GM23248 (cell line): ENCODE measurements at regions not wholly inside any gene's neighbourhood (a gene's known extent, or its start where the extent isn't known, plus 50 kb on each side); places are given as distances from the start of the nearest gene placed in this dataset.

ENCODE experiments used
- DNase-seq: peaks from one replicate; pipeline ENCODE4 v3.0.0-alpha.2; 2015
- H2AFZ ChIP-seq: fragments of 200-600 bp; sonication (generic); 2 replicates; pipeline ENCODE4 v1.6.1; 2016; ENCODE audit warnings: antibody characterized with exemption
- H3F3A ChIP-seq: fragments of 200-600 bp; sonication (generic); 2 replicates; pipeline ENCODE4 v1.6.1; 2016; ENCODE audit warnings: mild to moderate bottlenecking, antibody characterized with exemption, mixed run types; ENCODE audit not compliant: insufficient read depth
- H3K27ac ChIP-seq: fragments of 200-600 bp; sonication (generic); 2 replicates; pipeline ENCODE4 v1.5.1; 2016; ENCODE audit warnings: mild to moderate bottlenecking
- H3K27me3 ChIP-seq: fragments of 200-600 bp; sonication (generic); replicated peaks from 2 replicates; pipeline ENCODE4 v1.6.1; 2016; ENCODE audit warnings: mild to moderate bottlenecking; ENCODE audit not compliant: insufficient read depth
- H3K36me3 ChIP-seq: fragments of 200-600 bp; sonication (generic); 2 replicates; pipeline ENCODE4 v1.6.1; 2016; ENCODE audit warnings: low read depth, mild to moderate bottlenecking
- H3K4me1 ChIP-seq: fragments of 200-600 bp; sonication (generic); 2 replicates; pipeline ENCODE4 v1.6.1; 2016; ENCODE audit warnings: mild to moderate bottlenecking; ENCODE audit not compliant: insufficient read depth
- H3K4me2 ChIP-seq: fragments of 200-600 bp; sonication (generic); one replicate; pipeline ENCODE4 v1.6.1; 2016; ENCODE audit warnings: mild to moderate bottlenecking; ENCODE audit not compliant: unreplicated experiment
- H3K4me3 ChIP-seq: fragments of 200-600 bp; sonication (generic); 2 replicates; pipeline ENCODE4 v1.5.1; 2016; ENCODE audit warnings: mild to moderate bottlenecking
- H3K79me2 ChIP-seq: fragments of 200-600 bp; sonication (generic); 2 replicates; pipeline ENCODE4 v1.6.1; 2016; ENCODE audit warnings: mild to moderate bottlenecking; ENCODE audit not compliant: insufficient read depth
- H3K9ac ChIP-seq: fragments of 200-600 bp; sonication (generic); 2 replicates; pipeline ENCODE4 v1.6.1; 2016; ENCODE audit warnings: mild to moderate bottlenecking
- H3K9me2 ChIP-seq: fragments of 200-600 bp; sonication (generic); 2 replicates; pipeline ENCODE4 v1.6.1; 2016; ENCODE audit warnings: mixed run types, mild to moderate bottlenecking, moderate library complexity; ENCODE audit not compliant: insufficient read depth
- H3K9me3 ChIP-seq: fragments of 200-600 bp; sonication (generic); one replicate; pipeline ENCODE4 v1.6.1; 2017; ENCODE audit warnings: low read depth
- H4K20me1 ChIP-seq: fragments of 200-600 bp; sonication (generic); 2 replicates; pipeline ENCODE4 v1.6.0; 2016; ENCODE audit not compliant: insufficient read depth
- EZH2 ChIP-seq: fragments of 200-600 bp; sonication (generic); IDR thresholded peaks from 2 replicates; pipeline ENCODE4 v1.6.1; 2018; ENCODE audit warnings: antibody characterized with exemption, mild to moderate bottlenecking; ENCODE audit not compliant: insufficient read depth, poor library complexity, severe bottlenecking
- EZH2phosphoT487 ChIP-seq: fragments of 200-600 bp; sonication (generic); IDR thresholded peaks from 2 replicates; pipeline ENCODE4 v1.6.1; 2018; ENCODE audit warnings: antibody characterized with exemption, moderate library complexity, mild to moderate bottlenecking, low read depth; ENCODE audit not compliant: insufficient read depth
- WGBS, 2 experiments: methylation state at CpG; one replicate each; pipeline ENCODE4 v1.1.6; 2015 to 2017; ENCODE audit warnings: low lambda C conversion rate in 2 of 2, low coverage in 1 of 2; ENCODE audit errors: missing lambda C conversion rate in 2 of 2; 5-methylcytosine and 5-hydroxymethylcytosine counted together
- in situ Hi-C: fragments of 300-500 bp; cut with MboI; formaldehyde crosslinking; loops from 2 replicates; pipeline ENCODE4 v1.15.0; 2020

DNA sequence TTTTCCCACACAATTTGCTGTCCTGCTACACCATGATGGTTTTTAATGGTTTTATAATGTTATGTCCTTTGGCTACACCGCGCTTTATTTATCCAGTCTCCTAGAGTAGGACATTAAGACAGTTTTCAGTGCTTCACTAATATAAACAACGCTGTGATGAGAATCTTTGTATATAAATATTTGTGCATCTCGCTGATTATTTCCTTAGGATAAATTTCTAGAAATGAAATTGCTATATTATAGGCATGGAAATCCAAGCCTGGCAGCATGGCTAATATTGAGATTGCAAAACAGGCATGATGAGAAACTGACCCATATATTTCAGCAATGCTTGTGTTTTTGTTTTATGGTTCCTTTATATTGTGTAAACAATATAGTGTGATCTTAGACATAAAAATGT, 81.4 kb upstream of the ATXN1 start:
- peaks cover 4% of the 10 kb centered on the region for H3K4me1 ChIP-seq
- no peaks in the 10 kb centered on the region for H3F3A ChIP-seq
- H3K4me2 ChIP-seq: no peak overlapping the region
- 95% methylated on average over 4 of the region's 4 CpGs for WGBS, 2 experiments
- no peaks in the 10 kb centered on the region for H3K9me2 ChIP-seq
- no peaks in the 10 kb centered on the region for H3K27me3 ChIP-seq
- TF ChIP-seq EZH2phosphoT487 (no peak), EZH2 (no peak)
- H3K79me2 ChIP-seq: no peaks in the 10 kb centered on the region
- H3K9ac ChIP-seq: no peak overlapping the region
- no peaks in the 10 kb centered on the region for H4K20me1 ChIP-seq
- no peak overlapping the region for H3K27ac ChIP-seq
- no peak overlapping the region for H2AFZ ChIP-seq
- in situ Hi-C loops: no loop called here
- H3K9me3 ChIP-seq: no peaks in the 10 kb centered on the region
- no peaks in the 10 kb centered on the region for H3K36me3 ChIP-seq
- no peak for DNase-seq
- no peak overlapping the region for H3K4me3 ChIP-seq

DNA sequence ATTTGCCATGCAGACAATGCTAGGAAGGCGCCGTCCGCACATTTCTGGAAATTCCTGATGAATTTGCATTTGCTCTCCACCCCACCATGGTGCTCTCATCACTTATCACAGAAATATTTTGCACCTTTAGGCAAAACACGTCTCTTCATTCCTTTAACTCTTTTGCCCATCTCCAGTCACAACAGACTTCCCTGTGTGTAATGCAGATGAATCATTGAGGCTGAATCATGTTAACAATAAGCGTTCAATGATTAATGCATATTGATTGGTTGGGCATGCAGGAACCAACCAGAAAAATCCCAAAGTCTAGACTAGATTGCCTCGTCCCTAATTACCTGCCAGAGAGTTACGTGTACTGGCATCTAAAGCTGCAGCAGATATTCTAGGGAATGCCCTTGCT, 80.0 kb upstream of the ATXN1 start:
- Histone ChIP-seq H3K9ac (no peak overlapping the region), H3K27me3 (no peaks in the 10 kb centered on the region), H3K79me2 (no peaks in the 10 kb centered on the region), H2AFZ (no peak overlapping the region), H3K4me3 (no peak overlapping the region), H3K9me2 (no peaks in the 10 kb centered on the region), H3K4me1 (peaks cover 18% of the 10 kb centered on the region), H3K9me3 (no peaks in the 10 kb centered on the region), H3K4me2 (no peak overlapping the region), H3K27ac (no peak overlapping the region), H4K20me1 (no peaks in the 10 kb centered on the region), H3F3A (peaks cover 4% of the 10 kb centered on the region; the same call in 1 of the 2 replicates), H3K36me3 (no peaks in the 10 kb centered on the region)
- WGBS, 2 experiments: 75 to 78% methylated on average over 7 of the region's 7 CpGs
- TF ChIP-seq EZH2phosphoT487 (no peak), EZH2 (no peak)
- peak; percentile 7 for DNase-seq
- in situ Hi-C loops: no loop called here

DNA sequence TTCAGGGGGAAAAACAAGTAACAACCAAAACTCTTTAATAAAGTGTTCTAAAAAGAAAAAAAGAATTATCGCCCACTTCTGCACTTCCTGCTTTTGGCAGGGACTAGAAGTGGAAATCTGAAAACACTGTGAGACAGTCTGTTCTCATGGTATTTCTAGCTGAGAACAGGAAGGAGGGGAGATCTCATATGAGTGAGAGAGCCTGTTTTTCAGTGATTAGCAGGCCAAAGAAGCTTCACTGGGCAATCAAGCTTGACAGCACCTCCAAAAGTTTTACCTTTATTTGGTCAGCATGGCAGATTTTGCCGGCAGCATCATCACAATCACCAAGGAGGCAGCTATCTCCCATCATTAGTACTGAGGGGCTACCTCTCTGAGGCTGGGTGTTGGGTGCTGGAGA, 79.5 kb upstream of the ATXN1 start:
- H3K9me3 ChIP-seq: no peaks in the 10 kb centered on the region
- H2AFZ ChIP-seq: no peak overlapping the region
- H3K9ac ChIP-seq: no peak overlapping the region
- H3F3A ChIP-seq: peaks cover 4% of the 10 kb centered on the region; the same call in 1 of the 2 replicates
- no peaks in the 10 kb centered on the region for H3K79me2 ChIP-seq
- H4K20me1 ChIP-seq: no peaks in the 10 kb centered on the region
- in situ Hi-C loops: no loop called here
- no peak for DNase-seq
- H3K4me2 ChIP-seq: no peak overlapping the region
- peaks cover 23% of the 10 kb centered on the region for H3K4me1 ChIP-seq
- WGBS, 2 experiments: 97 to 98% methylated on average over 2 of the region's 2 CpGs
- H3K4me3 ChIP-seq: no peak overlapping the region
- H3K9me2 ChIP-seq: no peaks in the 10 kb centered on the region
- TF ChIP-seq EZH2 (no peak), EZH2phosphoT487 (no peak)
- H3K27me3 ChIP-seq: no peaks in the 10 kb centered on the region
- no peaks in the 10 kb centered on the region for H3K36me3 ChIP-seq
- H3K27ac ChIP-seq: no peak overlapping the region

GRCh38 chr6:16840291-16840690, 79.0 kb upstream of the ATXN1 start:
- Histone ChIP-seq H3K9ac (no peak overlapping the region), H4K20me1 (no peaks in the 10 kb centered on the region), H3K4me3 (no peak overlapping the region), H3K36me3 (no peaks in the 10 kb centered on the region), H3K79me2 (no peaks in the 10 kb centered on the region), H3K27ac (no peak overlapping the region), H3F3A (peaks cover 4% of the 10 kb centered on the region; the same call in 1 of the 2 replicates), H3K9me2 (no peaks in the 10 kb centered on the region), H3K9me3 (no peaks in the 10 kb centered on the region), H3K27me3 (no peaks in the 10 kb centered on the region), H3K4me1 (peaks cover 23% of the 10 kb centered on the region), H2AFZ (no peak overlapping the region), H3K4me2 (no peak overlapping the region)
- DNase-seq: no peak
- TF ChIP-seq EZH2: no peak
- TF ChIP-seq EZH2phosphoT487: no peak
- in situ Hi-C loops: no loop called here
- 59 to 63% methylated on average over 3 of the region's 3 CpGs for WGBS, 2 experiments

DNA sequence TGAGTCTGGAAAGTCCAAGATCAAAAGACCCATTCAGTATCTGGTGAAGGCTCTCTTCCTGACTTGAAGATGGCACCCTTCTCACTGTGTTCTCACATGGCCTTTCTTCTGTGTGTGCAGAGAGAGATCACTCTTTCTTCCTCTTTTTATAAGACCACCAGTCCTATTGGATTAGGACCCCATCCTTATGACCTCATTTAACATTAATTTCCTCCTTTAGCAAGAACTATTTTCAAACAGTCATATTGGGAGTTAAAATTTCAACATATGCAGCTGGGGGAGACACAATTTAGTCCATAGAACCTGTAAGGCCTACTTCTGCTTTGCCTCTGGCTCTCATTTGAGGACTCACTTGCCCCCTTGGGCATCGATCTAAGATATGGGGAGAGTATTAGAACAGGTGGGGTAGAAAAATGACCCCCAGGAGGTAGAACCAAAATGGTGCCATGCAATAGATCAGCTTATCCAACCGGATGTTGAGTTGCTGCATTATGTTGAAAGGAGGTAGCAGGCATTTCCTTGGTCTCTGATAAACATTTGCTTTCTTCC, 78.4 kb upstream of the ATXN1 start:
- in situ Hi-C loops: no loop called here
- Histone ChIP-seq H3K9me3 (no peaks in the 10 kb centered on the region), H3K27me3 (no peaks in the 10 kb centered on the region), H3K4me1 (peaks cover 23% of the 10 kb centered on the region), H3F3A (peaks cover 4% of the 10 kb centered on the region; the same call in 1 of the 2 replicates), H3K27ac (no peak overlapping the region), H3K9ac (no peak overlapping the region), H3K79me2 (no peaks in the 10 kb centered on the region), H3K9me2 (no peaks in the 10 kb centered on the region), H3K4me2 (no peak overlapping the region), H4K20me1 (no peaks in the 10 kb centered on the region), H3K36me3 (no peaks in the 10 kb centered on the region), H3K4me3 (no peak overlapping the region), H2AFZ (no peak overlapping the region)
- no peak for TF ChIP-seq EZH2phosphoT487
- TF ChIP-seq EZH2: no peak
- DNase-seq: no peak
- 89 to 92% methylated on average over 2 of the region's 2 CpGs for WGBS, 2 experiments
